GM23248 (cell line): ENCODE measurements at regions not wholly inside any gene's neighbourhood (a gene's known extent, or its start where the extent isn't known, plus 50 kb on each side); places are given as distances from the start of the nearest gene placed in this dataset.
"Not testable (repeated sequence)": the region's sequence is repeated elsewhere in the genome, so short reads cannot be mapped to it uniquely, and the experiment has no call there.

ENCODE experiments used
- EZH2 ChIP-seq: fragments of 200-600 bp; sonication (generic); IDR thresholded peaks from 2 replicates; pipeline ENCODE4 v1.6.1; 2018; ENCODE audit warnings: antibody characterized with exemption, mild to moderate bottlenecking; ENCODE audit not compliant: insufficient read depth, poor library complexity, severe bottlenecking
- EZH2phosphoT487 ChIP-seq: fragments of 200-600 bp; sonication (generic); IDR thresholded peaks from 2 replicates; pipeline ENCODE4 v1.6.1; 2018; ENCODE audit warnings: antibody characterized with exemption, moderate library complexity, mild to moderate bottlenecking, low read depth; ENCODE audit not compliant: insufficient read depth

- not testable (repeated sequence) for TF ChIP-seq EZH2phosphoT487, EZH2
These were observed 73.8 kb downstream of the PRKAB2 start for GRCh38 chr1:147098338-147098973.
